OCI-LY1 (cell line): ENCODE measurements at regions not wholly inside any gene's neighbourhood (a gene's known extent, or its start where the extent isn't known, plus 50 kb on each side); places are given as distances from the start of the nearest gene placed in this dataset.

Experiments used
- EZH2 ChIP-seq: fragments of 200-600 bp; sonication (generic), shearing (Covaris generic); IDR thresholded peaks from 2 replicates; pipeline ENCODE4 v1.8.0; 2017; ENCODE audit warnings: borderline replicate concordance, mixed run types, mild to moderate bottlenecking, antibody characterized with exemption, low read length, moderate library complexity, mixed read lengths
- TF ChIP-seq, protein P1 (sequence below): fragments of 200-600 bp; sonication (generic), shearing (Covaris generic); IDR thresholded peaks from 2 replicates; pipeline ENCODE4 v1.5.1; 2017; ENCODE audit warnings: mild to moderate bottlenecking, antibody characterized with exemption, low read length, moderate library complexity, mixed read lengths

DNA sequence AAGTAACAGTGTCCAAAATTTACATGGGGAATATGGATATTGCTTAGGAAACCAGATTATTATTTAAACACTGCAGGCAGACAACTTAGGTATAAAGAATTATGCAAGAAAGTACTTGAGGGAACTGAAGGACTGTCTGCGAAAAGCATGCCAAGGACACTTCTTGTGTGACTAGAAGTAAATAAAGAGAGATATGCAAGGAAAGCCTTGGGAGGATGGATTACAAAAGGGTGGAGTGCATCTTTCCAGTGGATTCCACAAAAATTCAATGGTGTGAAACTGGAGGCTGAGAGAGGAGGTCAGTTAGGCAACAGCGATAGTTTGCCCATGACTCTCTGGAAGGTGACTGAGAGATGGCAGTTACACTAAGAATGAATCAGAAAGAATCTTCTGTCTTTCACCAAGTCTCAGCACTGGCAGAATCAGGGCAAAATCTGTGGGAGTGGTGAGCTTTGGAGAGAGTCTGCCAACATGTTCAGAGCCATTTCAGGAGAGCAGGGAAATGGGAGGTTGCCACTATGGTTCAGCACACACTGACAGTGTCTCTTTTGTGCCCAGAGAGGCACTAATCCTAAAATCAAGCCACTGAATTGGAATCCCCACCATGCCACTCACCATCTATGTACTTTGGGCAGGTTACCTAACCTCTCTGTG, 331.6 kb downstream of the BMPER start:
- TF ChIP-seq, protein P1, sequence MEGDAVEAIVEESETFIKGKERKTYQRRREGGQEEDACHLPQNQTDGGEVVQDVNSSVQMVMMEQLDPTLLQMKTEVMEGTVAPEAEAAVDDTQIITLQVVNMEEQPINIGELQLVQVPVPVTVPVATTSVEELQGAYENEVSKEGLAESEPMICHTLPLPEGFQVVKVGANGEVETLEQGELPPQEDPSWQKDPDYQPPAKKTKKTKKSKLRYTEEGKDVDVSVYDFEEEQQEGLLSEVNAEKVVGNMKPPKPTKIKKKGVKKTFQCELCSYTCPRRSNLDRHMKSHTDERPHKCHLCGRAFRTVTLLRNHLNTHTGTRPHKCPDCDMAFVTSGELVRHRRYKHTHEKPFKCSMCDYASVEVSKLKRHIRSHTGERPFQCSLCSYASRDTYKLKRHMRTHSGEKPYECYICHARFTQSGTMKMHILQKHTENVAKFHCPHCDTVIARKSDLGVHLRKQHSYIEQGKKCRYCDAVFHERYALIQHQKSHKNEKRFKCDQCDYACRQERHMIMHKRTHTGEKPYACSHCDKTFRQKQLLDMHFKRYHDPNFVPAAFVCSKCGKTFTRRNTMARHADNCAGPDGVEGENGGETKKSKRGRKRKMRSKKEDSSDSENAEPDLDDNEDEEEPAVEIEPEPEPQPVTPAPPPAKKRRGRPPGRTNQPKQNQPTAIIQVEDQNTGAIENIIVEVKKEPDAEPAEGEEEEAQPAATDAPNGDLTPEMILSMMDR = no peak
- no peak for TF ChIP-seq EZH2
